ENCODE measurements at regions not wholly inside any gene's neighbourhood (a gene's known extent, or its start where the extent isn't known, plus 50 kb on each side); places are given as distances from the start of the nearest gene placed in this dataset.

GRCh38 chr20:63107449-63108200 lies 100.9 kb upstream of the BHLHE23 start:
- 17% methylated on average over 6 of the region's 8 CpGs for WGBS (ENCODE audit: missing lambda C conversion rate)
- POLR2A ChIA-PET, result no interaction called here
- Histone ChIP-seq H3K4me3 (no peak overlapping the region), H3K9me3 (peaks cover 14% of the 10 kb centered on the region), H3K27ac (no peak overlapping the region), H3K4me2 (no peak overlapping the region), H3K4me1 (0 out of 3 replicates have a peak, but pooled peaks cover 8% of the 10 kb centered on the region)
- DNase-seq (ENCODE audit: low read depth in 1 of 2, low spot score in 1 of 2) (no peak), ATAC-seq (no peak), FAIRE-seq (no peak)
- CTCF ChIA-PET, result interaction anchor here (0.8 to 0.9 kb wide), 2 partner anchors 12 to 52 kb away, joined by 3 read pairs; no protein-coding TSS in a partner anchor
- no peak for TF ChIP-seq ZFP36 (IDR thresholded peaks at IDR 0.05; ENCODE audit: borderline replicate concordance, partially characterized antibody)
- no peak for TF ChIP-seq SREBF2 (IDR thresholded peaks at IDR 0.05)
- no peak for TF ChIP-seq RAD21 (conservative IDR thresholded peaks at IDR 0.05 in 1 of 2, IDR thresholded peaks at IDR 0.05 in 1 of 2)
- TF ChIP-seq FOSB (CRISPR knock-in tag; IDR thresholded peaks at IDR 0.05), result no peak
- no peak for TF ChIP-seq E2F6 (IDR thresholded peaks at IDR 0.05; ENCODE audit: borderline replicate concordance, low read depth)
- TF ChIP-seq HMGXB4 (CRISPR knock-in tag; IDR thresholded peaks at IDR 0.05; ENCODE audit: borderline replicate concordance), result no peak
- no peak for TF ChIP-seq HEYL (CRISPR knock-in tag; IDR thresholded peaks at IDR 0.05)
- TF ChIP-seq POLR2A (IDR thresholded peaks at IDR 0.05; ENCODE audit: low read length), result no peak

GRCh38 chr20:63106765-63107448 lies 100.1 kb upstream of the BHLHE23 start:
- Histone ChIP-seq H3K4me3 (no peak overlapping the region), H3K4me1 (0 out of 3 replicates have a peak, but pooled peaks cover 9% of the 10 kb centered on the region), H3K9me3 (peaks cover 8% of the 10 kb centered on the region), H3K27ac (no peak overlapping the region), H3K4me2 (no peak overlapping the region)
- FAIRE-seq, result no peak
- POLR2A ChIA-PET, result no interaction called here
- ATAC-seq, result no peak
- 59% methylated on average over 16 of the region's 16 CpGs for WGBS (ENCODE audit: missing lambda C conversion rate)
- TF ChIP-seq ZNF302 (CRISPR knock-in tag; IDR thresholded peaks at IDR 0.05) (no peak), KDM5A (IDR thresholded peaks at IDR 0.05) (no peak), EHF (CRISPR knock-in tag; IDR thresholded peaks at IDR 0.05) (no peak), NR3C1 (IDR thresholded peaks at IDR 0.05) (no peak)
- CTCF ChIA-PET, result interaction anchor here (0.8 to 0.9 kb wide), 2 partner anchors 11 to 51 kb away, joined by 3 read pairs; no protein-coding TSS in a partner anchor
- no peak for DNase-seq (ENCODE audit: low read depth in 1 of 2, low spot score in 1 of 2)

- 21% methylated on average over 9 of the region's 15 CpGs for whole genome bisulfite sequencing (ENCODE audit: missing lambda C conversion rate)
- POLR2A ChIA-PET, result no interaction called here
- peak in 1 of 2 experiments; percentile 34 for DNase-seq (ENCODE audit: low read depth in 1 of 2, low spot score in 1 of 2)
- TF ChIP-seq HEYL (CRISPR knock-in tag; IDR thresholded peaks at IDR 0.05), result no peak
- no peak for TF ChIP-seq CHD4 (IDR thresholded peaks at IDR 0.05; ENCODE audit: borderline replicate concordance)
- no peak for TF ChIP-seq POLR2AphosphoS2 (conservative IDR thresholded peaks at IDR 0.05; ENCODE audit: low read length)
- no peak for TF ChIP-seq BHLHE40 (IDR thresholded peaks at IDR 0.05; ENCODE audit: low read depth, low read length)
- no peak for TF ChIP-seq ZSCAN20 (CRISPR knock-in tag; IDR thresholded peaks at IDR 0.05)
- TF ChIP-seq MAZ (IDR thresholded peaks at IDR 0.05; ENCODE audit: borderline replicate concordance, low read depth, low read length), result no peak
- no peak for TF ChIP-seq USF2 (IDR thresholded peaks at IDR 0.05)
- no peak for TF ChIP-seq POLR2A (IDR thresholded peaks at IDR 0.05; ENCODE audit: low read length)
- no peak for TF ChIP-seq NR3C1 (IDR thresholded peaks at IDR 0.05)
- TF ChIP-seq CBX8 (IDR thresholded peaks at IDR 0.05), result no peak
- TF ChIP-seq PBX3 (IDR thresholded peaks at IDR 0.05), result no peak
- TF ChIP-seq E2F6 (IDR thresholded peaks at IDR 0.05; ENCODE audit: borderline replicate concordance, low read depth), result no peak
- no peak for TF ChIP-seq CHD2 (IDR thresholded peaks at IDR 0.05; ENCODE audit: low read length, partially characterized antibody)
- TF ChIP-seq HMGXB4 (CRISPR knock-in tag; IDR thresholded peaks at IDR 0.05; ENCODE audit: borderline replicate concordance), result no peak
- no peak for TF ChIP-seq RARB (CRISPR knock-in tag; IDR thresholded peaks at IDR 0.05)
- TF ChIP-seq JUNB (IDR thresholded peaks at IDR 0.05), result no peak
- no peak for TF ChIP-seq ZFP36 (IDR thresholded peaks at IDR 0.05; ENCODE audit: borderline replicate concordance, partially characterized antibody)
Observed at GRCh38 chr20:63106108-63106764, 99.5 kb upstream of the BHLHE23 start.

More at GRCh38 chr20:63106108-63106764, 99.5 kb upstream of the BHLHE23 start:
- ATAC-seq (no peak), FAIRE-seq (no peak)
- H3K4me1 ChIP-seq, result 0 out of 3 replicates have a peak, but pooled peaks cover 9% of the 10 kb centered on the region
- no peak overlapping the region for H3K4me2 ChIP-seq
- no peak overlapping the region for H3K27ac ChIP-seq
- CTCF ChIA-PET, result interaction anchor here (0.6 kb wide), 1 partner anchor 248 kb away, joined by 3 read pairs; no protein-coding TSS in a partner anchor
- peaks cover 1% of the 10 kb centered on the region; the same call in 2 of the 3 replicates for H3K9me3 ChIP-seq
- H3K4me3 ChIP-seq, result no peak overlapping the region
